HG03066 (cell line): ENCODE measurements at regions not wholly inside any gene's neighbourhood (a gene's known extent, or its start where the extent isn't known, plus 50 kb on each side); places are given as distances from the start of the nearest gene placed in this dataset.
A peak's percentile ranks its signal among the peaks of the same experiment; 100 is the strongest.

Experiments
- ATAC-seq: cut with Tn5 transposase; IDR thresholded peaks from one replicate; pipeline ENCODE4 v1.9.1; 2021; ENCODE audit warnings: low read depth; ENCODE audit not compliant: unreplicated experiment

DNA sequence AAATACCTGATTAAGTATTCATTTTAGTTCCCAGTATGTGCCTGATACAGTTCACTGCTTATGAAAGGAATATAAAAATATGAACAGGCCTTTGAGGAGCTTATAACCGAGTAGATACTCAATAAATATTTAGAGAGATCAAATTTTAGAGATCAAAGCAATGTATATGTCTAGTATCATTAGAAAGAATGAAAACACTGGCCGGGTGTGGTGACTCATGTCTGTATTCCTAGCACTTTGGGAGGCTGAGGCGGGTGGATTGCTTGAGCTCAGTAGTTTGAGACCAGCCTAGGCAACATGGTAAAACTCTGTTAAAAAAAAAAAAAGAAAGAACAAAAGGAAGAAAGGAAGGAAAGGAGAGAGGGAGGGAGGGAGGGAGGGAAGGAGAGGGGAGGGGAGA, 113.2 kb upstream of the EEA1 start:
- no peak for ATAC-seq

DNA sequence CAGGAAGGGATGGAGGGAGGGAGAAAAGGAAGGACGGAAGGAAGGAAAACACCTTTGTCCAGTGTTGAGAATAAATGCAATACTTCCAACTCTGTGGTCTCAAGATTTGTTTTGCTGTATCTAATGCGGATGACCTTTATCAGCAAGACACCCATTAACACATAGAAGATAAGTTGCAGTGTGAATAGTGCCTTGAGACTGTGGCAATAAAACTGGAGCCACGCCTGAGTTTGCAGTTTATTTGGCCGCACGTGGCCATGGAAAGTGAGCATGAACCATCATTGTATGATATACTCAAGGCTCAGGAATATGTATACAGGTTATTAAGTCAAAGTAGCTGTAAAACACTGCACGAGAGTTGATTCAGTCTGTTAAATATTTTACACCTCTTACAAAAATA, 113.6 kb upstream of the EEA1 start:
- no peak for ATAC-seq

DNA sequence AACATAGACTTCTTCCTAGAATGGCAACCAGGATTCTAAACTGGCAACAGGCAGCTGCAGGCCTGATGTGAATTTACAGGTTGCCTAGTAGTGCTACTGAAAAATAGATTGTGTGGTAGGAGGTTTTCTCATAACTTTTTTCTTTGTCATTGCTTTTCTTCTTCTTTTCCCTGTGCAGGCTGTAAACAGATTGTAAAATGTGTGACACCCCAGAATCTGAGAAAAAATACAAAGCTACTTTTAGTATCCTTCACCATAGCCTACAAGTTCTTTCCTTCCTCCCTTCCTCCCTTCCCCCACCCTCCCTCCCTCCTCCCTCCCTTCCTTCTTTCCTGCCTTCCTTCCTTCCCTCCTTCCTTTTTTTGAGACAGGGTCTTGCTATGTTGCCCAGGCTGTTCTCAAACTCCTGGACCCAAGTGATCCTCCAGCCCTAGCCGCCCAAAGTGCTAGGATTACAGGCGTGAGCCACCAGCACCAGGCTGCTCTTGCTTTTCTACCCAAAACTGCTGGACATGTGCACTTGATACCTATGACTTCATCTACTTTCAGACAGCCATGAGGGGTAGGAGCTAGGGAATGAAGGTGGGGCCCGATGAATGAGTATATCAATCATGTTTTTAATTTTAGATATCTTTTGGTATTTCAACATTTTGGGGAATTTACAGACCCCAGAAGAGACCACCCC, 114.2 kb upstream of the EEA1 start:
- no peak for ATAC-seq

DNA sequence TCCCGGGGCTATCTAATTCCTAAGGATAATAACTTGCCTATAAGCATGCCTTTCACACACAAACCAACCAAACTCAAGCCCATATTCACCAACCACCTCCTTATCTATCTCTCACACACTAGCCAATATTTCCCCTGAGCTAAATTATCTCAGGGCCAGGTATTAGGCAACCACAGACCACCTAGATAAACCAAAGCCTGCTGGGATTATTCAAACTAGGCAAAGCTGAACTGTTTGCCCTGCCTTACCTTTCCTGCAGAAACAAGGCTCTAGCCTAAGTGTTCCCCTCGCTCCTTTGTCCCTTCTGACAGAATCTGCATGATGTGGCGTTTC, 114.7 kb upstream of the EEA1 start:
- no peak for ATAC-seq

DNA sequence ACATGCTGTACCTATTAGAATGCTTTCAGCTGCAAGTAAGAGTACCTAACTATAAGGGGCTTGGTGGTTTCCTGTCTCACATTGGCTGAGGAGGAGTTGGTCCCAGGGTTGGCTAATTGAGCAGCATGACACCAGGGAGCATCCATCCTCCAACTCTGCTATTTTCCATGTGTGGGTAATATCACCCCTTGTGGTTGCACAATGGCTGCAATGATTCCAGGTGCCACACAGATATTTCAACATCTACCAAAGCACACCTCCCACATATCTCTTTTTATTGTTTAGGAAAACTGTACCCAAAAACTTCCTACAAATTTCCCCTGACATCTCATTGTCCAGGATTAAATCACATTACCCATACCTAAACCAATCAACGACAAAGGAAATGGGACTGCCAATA, 118.0 kb upstream of the EEA1 start:
- ATAC-seq = no peak

DNA sequence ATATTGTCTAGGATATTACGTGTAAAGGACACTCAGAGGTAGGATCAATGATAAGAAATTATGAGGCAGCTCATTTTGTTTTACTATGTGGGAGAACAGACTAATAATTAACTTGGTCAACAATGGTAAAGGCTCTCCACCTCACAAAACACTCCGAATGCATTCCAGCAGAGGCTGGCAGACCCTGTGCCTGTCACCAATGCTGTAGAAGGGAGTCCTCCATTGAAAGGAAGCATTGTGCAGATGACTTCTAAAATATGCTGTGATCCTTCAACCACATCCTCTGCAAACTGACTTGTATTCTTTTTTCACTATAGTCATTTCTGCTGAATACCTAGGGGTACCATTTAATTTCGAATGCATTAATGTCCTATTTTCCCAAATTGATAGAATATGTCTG, 119.6 kb upstream of the EEA1 start:
- ATAC-seq = no peak

DNA sequence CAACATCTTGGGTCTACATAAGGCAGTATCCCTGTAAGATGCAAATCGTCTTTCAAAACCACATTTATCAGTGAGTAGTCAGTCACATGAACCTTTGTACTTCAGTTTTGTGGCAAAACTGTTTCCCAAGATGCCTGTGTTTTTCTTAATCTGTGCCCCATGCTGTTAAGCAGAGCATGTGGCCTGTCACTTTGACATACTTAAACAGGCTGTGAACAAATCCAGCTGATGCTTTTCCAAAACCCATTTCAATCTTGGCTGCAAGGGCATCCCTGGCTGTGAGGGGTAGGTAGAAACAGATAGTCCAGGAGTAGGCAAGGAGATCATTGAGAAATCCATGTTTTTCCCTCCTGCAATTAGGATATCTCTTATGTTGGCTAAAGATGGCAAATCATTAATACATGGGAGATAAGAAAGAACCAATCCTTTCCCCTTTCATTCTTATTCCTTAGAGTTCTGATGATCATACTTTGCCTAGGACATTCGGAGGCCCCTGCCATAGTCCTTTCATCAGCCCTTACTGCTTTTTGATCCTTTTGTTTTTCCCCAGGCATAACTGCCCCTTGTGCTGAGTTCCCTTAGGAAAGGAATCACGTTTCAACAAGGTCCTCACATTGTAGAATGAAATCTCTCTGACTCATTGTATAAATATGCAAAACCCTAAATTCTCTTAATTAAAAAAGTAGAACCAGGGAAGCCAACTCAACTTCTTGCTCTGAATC, 121.1 kb upstream of the EEA1 start:
- ATAC-seq = no peak

DNA sequence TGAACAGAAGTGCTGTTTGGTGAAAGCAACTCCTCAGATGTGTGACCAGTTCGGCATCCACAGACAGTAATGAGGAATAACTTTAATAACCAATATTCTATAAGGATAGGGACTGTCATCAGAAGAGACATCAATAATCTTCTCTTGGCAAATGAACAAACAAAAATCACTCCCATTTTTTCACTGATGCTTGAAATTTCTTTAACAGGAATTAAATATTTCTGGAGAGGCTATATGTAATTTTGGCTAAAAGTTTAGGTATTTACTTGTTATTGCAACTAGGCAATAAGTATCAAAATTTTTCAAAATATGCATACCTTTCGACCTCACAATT, 121.6 kb upstream of the EEA1 start:
- no peak for ATAC-seq

DNA sequence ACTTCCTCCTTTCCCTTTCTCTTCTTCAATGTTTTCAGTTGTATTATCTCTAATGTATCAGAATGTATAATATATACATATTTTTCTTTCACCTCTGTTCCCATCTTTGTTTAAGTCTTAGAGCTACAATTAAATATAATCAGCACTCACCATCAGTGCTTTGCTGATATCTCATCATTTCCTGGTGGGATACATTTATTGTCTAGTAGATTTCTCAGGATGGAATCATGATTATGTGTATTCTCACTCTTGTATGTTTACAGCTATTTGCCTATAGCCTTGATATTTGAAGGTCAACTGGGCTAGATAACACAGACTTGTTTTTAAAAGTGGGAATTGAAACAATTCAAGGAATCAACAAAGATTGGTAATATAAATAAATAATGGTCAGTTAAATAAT, 124.9 kb upstream of the EEA1 start:
- no peak for ATAC-seq

DNA sequence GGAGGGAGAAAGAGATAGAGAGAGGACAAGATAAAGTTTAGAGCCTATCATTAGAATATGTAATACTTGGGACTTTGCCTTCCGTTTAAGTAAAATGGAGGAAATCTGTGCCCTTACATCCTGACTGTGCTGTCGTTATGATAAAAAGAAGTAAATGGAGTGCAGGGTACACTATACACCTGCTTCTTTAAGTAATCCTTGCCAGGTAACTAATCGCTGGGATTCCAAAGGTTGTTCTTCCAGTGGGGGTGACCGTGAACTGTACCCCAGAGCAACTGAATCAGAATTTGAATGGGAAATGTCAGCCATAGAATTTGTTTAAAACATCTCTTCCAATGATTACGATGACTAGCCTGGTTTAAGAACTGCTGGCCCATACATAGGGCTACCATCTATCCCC, 126.1 kb upstream of the EEA1 start:
- no peak for ATAC-seq

DNA sequence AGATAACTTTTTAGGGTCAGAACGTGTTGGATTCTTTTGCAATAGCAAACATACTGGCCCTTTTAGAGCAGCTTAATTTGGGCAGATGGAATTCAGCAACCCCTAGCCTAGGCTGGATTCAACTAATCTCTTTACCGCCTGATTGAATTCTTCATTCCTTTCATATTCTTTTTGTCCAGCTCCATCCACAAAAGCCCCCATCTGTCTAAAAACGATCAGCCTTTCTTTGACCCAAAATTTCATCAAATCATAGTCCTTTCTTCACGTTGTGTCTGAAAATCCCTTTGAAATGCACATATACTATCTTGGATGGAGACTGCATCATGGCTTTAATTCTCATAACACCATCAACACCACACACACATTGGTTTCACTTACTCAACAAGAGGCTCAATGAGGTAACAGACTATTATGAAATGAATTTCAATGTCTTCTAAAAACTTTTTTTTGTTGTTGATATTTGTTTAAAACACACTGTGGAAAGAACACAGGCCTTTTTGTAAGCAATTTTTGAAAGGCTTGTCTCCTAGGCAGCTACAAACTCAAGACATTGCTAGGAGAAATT, 128.0 kb upstream of the EEA1 start:
- no peak for ATAC-seq

DNA sequence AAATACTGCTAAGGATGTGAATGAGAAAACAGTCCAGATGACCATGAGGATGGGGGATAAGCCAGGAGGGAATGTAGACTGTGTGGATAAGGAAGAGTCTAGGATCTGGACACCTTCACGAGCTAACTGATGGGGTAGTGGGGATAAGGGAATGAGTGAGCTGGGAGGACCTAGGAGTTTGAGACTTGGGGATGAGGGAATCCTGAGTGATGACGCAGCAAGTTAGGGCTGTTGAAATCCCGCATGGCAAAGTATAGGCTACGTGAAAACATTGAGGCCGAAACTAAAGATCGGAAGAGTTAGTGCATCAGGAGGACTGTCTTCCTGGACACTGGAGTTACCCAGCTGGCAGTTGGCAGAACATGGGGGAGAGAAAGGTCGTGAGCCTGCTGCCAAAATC, 129.2 kb upstream of the EEA1 start:
- no peak for ATAC-seq

DNA sequence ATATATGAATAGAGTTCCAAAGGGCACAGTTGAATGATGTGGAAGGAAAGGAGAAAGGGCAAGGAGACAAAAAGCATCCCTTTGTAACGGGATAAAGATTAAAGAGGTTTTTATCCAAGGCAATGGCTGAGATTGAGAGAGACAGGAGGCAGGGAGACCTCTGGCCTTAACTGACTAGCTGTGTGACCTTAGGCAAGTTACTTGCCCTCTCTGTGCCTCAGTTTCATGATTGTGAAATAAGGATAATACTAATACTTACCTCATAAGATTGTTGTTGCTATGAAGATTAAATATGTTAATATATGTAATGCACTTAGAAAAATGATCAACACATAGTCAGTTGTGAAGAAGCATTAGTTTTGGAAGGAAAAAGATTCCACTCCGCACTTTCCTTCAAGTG, 130.2 kb upstream of the EEA1 start:
- ATAC-seq = no peak

DNA sequence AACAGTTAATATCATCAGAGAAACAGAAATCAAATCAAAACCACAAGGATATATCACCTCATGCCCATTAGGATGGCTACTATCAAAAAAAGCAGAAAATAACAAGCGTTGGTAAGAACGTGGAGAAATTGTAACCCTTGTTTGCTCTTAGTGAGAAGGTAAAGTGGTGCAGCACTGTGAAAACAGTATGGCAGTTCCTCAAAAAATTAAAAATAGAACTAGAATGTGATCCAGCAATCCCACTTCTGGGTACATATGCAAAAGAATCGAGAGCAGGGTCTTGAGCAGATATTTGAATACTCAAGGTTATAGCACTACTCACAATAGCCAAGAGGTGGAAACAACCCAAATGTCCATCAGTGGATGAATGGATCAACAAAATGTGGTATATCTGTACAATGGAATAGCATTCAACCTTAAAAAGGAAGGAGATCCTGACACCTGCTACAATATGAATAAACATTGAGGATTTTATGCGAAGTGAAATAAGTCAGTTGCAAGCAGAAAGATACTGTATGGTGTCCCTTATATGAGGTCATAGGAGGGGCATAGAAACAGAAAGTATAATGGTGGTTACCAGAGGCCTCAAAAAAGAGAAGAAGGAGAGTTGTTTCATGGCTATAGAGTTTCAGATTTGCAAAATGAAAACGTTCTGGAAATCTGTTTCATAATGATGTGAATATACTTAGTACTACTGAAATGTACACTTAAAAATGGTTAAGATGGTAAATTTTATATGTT, 131.0 kb upstream of the EEA1 start:
- ATAC-seq = peak; percentile 99

DNA sequence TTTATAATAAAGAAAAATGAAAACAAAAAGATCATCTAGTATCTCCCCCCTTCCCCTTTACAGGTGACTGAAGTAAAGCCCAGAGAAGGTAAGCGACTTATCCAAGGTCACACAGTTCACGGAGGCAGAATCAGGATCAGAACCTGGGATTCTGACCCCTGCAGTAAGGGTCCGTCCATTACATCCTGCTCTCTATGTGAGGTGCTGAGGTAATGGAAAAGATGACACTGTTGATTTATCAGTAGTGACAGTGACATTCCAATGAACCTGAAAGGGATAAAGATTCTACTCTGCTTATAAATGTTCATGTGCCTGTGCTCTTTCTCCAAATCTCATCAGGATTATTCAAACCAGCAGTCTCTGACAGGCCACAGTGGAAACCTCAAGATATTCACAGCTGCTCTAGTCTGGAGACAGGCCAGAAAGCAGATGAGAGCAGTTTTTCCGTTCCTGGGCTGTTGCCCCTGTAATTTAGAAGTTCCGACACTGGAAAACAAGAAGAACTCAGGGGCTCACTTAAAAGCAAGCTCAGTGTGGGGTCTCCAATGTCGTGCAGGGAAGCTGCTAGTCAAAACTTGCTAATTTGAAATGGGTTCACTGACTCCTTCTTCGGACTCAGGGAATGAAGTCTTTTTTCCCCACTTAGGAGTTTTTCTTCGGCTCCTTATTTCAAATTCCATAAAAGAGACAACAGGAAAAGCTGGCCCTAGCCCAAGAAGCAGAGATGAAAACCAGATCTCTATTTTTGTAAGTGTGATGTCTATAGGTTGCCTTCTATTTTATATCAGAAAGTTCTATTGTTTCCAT, 131.8 kb upstream of the EEA1 start:
- peak; percentile 50 for ATAC-seq

DNA sequence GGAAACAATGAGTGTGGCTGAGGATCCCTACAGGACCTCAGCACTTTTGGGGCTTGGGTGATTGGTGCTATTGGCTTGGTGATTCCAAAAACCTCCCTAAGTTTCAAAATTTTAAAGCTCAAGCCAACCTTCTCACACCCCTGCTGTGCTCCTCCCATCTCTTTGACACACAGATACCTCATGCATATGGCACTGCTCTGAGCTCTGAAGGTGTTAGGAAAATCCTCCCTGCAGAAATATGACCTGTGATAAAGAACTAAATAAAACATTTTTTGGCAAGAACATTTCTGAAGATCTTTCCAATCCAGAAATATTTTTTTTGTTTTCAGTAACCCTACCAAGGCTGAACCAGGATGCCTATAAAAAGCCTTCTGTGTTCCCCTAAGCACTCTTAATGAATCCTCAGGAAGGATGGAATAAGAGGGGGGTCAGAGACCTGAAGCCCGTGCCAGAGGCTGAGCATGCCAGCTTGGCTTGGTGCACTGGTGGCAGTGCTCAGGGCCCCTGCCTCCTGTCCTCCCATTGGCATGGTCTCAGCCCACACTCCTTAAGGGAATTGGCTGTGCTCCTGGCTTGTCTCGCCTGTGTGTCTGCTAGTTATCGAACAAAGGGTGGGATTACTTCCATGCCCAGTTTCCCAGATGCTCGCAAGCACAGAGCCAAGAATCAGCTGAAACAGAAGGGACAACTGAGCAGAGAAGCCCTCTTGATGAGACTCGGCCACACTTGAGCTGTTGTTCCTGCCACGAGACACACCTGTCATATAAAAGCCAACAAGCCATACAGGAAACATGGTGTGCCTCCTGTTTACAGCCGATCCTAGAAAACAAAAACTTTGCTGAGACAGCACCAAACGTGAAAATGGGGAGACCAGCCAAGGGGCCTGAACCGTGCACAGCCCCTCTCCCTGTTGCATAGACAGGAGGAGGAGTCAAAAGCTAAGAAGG, 132.7 kb upstream of the EEA1 start:
- no peak for ATAC-seq

DNA sequence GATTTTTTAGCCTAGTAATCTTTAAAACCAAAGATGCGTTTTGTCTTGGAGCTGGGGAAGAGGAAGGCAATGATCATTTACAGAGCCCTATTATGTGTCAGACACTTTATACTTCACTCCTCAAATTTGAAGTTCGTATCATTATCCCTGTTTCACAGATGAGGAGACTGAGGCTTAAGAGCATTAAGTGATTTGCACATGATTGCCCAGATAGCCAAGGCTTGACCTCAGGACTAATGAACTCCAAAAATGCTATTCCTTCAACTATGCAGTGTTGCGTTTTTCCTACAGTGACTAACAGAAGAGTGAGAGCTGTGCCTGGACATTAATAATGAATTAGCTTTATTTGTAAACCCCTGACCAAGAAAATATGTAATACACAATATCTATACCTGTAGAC, 136.8 kb upstream of the EEA1 start:
- ATAC-seq = no peak

DNA sequence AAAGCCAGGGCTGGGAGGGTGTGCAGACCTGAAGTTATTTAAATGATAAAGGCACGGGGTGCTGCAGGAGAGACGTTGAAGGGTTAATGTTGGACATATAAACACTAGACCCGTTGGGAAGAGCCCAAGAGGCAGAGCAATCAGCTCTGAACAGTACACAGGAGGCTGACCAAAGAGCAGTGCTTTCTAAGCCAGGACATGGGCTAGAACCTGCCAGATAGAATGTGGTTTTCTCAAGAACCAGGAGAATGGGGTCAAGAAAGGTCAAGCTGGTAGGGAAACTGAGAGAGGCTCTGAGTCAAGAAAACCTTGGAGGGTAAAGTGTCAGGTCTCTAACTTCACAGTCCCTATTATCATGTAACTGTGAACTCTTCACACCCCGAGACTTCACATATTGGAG, 143.2 kb upstream of the EEA1 start:
- ATAC-seq = no peak

DNA sequence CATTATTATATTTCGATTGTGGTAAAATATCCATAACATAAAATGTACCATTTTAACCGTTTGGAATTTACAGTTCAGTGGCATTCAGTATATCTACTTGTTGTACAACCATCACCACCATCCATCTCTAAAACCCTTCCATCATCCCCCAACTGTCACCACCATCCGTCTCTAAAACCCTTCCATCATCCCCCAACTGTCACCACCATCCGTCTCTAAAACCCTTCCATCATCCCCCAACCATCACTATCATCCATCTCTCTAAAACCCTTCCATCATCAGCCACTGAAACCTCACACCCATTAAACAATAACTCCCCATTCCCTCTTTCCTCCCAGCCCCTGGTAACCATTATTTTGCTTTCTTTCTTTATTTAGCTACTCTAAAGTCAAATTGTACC, 144.2 kb upstream of the EEA1 start:
- ATAC-seq = no peak

DNA sequence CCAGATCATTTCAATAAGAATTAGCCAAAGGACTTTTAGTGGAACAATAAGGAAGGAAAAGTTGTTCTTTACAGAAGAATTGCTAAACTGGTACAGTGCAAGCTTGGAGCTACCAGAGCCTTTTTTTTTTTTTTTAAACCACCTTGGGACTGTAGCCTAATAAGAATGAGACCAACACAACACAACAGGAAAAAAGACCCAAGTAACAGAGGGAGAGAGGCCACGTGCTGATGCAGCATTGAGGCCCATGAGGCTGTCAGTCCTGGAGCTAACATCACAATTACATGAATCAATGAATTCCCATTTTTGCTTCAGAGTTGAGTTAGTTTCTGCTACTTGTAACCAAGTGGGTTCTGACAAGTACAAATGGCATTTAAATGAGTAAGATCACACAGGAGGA, 149.0 kb upstream of the EEA1 start:
- ATAC-seq = no peak
